ENCODE measurements at regions not wholly inside any gene's neighbourhood (a gene's known extent, or its start where the extent isn't known, plus 50 kb on each side); places are given as distances from the start of the nearest gene placed in this dataset.

DNA sequence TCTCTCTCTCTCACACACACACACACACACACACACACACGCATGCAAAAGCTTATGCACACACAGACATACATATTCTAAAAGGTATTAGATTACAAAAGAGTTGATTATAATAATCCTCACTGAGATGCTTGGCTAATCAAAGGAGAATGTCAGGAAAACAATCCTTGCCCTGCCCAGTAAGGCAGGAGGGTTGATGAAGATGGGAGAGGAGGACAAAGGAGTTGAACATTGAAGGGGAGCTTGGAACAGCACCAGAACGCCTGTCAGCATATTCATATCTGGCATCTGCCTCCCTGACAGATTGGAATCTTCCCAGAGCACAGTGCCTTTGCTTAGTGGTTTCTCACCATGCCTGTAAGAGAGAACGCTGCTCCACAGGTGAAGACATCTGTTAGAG, 68.6 kb upstream of the PALMD start:
- DNase-seq: no peak

DNA sequence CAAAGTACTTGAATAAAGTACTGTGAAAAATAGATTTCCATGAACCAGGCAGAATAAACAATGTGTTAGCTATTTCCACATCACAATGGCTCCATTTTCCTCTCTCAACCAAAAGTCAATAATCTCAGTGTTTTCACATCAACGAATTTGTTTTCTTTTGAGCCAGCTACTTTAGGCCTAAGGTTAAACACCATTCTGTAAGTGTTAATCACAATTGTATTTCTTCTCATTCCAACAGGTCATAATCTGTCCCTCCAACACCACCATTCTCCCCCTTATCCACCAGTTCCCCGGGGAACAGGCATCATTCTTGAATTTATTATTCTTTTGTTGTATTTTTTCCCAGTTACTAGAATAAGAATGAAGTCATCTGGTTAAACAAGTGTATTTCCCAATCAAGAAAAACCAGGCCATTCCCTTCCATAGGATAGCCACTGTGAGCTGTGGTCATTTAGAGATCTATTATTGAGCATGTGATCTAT, 66.2 kb upstream of the PALMD start:
- no peak for DNase-seq

DNA sequence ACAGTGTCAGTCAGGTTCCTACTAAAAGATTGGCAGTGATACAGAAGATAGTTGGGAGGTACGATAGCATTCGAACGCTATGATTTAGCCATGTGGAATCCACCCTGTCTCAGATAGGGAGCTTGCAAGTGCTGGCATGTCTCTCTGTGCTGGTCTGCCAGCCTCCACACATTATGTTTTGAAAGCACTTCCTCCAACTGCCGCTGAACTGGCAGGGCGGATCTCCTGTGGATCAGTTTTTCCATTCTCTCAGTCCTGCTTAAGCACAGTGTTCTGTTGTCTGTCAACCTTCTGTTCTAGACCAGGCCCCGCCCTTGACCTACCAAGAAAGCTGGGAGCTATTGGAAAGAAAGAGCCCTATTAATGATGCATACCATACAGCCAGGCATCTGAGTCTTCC, 65.5 kb upstream of the PALMD start:
- no peak for DNase-seq

DNA sequence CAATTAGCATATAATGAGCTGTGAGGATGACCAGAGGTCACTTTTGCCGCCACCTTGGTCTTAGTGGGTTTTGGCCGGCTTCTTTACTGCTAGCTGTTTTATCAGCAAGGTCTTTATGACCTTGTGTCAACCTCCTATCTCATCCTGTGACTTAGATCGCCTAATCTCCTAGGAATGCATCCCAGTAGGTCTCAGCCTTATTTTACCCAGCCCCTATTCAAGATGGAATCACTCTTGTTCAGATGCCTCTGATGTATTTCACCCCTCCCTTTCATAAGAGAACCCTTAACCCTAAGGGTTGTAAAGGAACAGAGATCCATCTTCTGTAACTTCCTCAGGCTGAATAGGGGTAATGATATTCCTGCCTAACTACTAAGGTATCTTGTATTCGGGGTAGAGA, 58.9 kb upstream of the PALMD start:
- no peak for DNase-seq

DNA sequence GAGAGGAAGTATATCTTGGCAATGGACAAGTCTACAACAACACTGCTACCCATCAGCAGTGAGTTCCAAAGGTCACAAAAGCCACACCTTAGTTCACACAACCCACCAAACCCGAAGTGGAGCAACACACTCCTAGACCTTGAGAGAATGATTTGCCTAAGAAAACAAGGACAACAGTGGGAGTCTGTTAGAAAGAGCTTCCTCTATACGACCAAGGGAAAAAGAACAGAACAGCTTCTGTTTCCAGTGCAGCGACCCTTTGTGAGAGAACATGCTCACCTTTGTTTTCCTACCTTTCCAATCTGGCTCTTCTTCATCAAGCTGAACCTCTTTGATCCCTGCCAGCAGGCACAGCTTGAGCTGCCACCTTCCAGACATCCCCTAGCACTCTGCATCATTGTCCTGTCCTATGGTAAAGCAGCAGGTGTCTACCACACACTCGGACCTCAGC, 56.7 kb upstream of the PALMD start:
- no peak for DNase-seq

DNA sequence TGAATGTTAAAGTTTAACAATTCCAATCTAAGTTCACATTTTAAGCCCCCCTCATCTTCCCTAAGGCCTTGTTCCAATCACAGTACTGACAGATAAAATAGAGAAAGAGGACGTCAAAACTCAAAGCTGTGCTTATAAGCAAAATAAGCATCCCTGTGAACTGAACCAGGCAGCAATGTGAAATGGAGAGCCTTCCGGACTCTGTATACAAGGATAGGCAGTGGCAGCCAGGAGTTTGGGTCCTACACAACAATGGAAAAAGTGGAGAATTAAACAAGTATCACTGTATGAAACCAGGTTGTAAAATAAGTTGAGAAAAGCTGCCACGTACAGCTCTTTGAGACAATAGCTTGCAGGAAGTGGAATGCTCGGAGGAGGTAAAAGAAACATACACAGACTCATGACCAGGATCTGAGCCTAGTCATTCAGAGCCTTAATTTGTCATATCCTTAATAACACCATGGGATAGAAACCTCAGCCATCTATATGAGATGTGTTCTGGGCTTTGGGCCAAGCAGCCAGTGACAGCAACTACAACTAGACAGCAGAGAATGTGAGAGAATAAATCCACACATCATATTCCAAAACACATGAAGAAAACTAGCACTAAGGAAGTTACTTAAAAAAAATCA, 55.2 kb upstream of the PALMD start:
- no peak for DNase-seq

DNA sequence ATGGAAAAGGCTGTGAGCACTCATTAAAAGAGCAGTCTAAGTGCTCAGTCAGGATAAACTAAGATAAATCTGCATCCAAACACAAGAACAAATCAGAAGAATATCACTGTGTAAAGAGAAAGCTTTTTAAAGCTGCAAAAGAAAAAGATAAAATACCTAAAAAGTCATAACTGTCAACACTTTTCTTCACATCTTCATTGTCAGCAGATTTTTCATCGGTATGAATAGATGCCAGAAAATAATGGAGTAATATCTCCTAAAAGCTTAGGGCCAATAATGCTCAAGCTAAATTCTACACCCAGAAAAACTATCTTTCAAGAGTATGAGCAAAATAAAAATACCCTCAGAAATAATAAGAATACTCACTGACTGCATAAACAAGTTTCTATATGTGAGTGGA, 54.0 kb upstream of the PALMD start:
- no peak for DNase-seq

DNA sequence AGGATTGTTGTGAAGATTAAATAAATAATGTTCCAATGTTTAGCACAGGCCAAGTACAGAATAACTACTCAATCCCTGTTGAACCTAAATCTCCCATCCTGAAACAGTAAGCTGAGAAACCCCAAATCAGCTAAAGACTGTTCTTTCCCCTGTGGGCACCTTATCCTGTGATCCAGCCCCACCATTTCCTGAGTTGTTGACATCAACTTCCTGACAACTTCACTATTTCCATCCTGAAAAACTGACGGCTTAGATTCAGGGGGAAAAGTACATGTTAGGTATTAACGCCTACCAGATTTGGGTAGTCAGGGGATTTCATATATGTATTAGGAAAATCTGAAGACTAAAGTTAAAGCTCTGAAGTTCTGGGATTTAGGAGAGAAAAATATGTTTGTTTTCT, 51.7 kb upstream of the PALMD start:
- DNase-seq: no peak

DNA sequence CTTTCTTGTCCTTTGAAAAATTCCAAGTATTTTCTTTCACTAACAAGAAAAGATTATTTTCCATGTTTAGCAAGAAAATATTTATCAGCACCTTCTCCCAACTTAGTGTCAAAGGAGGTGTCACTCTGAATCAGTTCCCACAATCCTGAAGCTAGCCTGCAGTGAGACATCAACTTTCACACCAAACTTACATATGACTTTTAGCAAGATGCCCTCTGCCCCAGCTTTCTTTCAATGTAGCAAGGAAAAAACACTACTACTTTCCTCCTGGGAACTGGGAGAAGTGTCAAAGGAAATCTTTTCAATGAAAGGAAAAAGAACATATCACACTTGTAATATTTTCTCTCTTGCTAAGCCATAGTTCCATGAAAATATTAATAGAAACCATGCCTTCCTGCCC, 50.9 kb upstream of the PALMD start:
- DNase-seq: no peak

DNA sequence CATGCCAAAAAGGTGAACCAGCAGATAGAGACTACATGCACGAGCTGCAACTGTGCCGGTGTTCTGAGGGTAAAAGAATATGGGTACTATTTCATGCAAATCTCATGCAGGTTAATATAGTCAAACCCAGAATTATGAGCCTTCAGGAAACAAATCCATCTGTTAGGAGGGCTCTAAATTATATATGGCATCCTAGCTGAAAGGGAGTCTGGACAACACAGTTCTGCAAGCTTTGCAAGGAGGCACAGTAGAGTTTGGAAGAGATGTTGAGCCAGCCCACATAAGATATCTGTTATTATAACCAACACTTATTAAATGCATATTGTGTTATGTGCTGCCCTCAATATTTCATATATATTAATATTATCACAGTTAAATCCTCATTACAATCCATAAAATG, 50.5 kb upstream of the PALMD start:
- no peak for DNase-seq

Data from CD4-positive, alpha-beta T cell treated with Interleukin-10 for 1 hour (primary cell).